K562 (cell line): ENCODE measurements at regions not wholly inside any gene's neighbourhood (a gene's known extent, or its start where the extent isn't known, plus 50 kb on each side); places are given as distances from the start of the nearest gene placed in this dataset.

ENCODE experiments used
- ATAC-seq: fragments of 200-7000 bp; cut with Tn5 transposase; 3 replicates; pipeline ENCODE4 v1.9.1; 2020; ENCODE audit warnings: moderate library complexity
- BruUV-seq: library from RNA; stranded (reverse); fragments of 400-500 nt; replicated peaks from 2 replicates; lab custom pipeline; 2021; lab: Mats Ljungman, UMichigan
- CTCF ChIA-PET: fragments of 300-600 bp; formaldehyde crosslinking; extraction: SDS; loops from one replicate; lab custom pipeline; 2021; ENCODE audit warnings: low intra/inter-chr PET ratio; lab: Yijun Ruan, JAX
- POLR2A ChIA-PET: fragments of 300-600, 350-650 bp; sonication (Branson Sonifier 250); formaldehyde crosslinking; extraction: SDS; loops from one replicate; lab custom pipeline; 2021; ENCODE audit warnings: antibody characterized with exemption, inconsistent platforms; lab: Yijun Ruan, JAX
- DNase-seq, 4 experiments: peaks; one replicate each; pipeline versions ENCODE4 v3.0.0 to v3.0.0-alpha.2; 2011 to 2018; ENCODE audit warnings: low spot score in 3 of 4, mixed read lengths in 3 of 4; ENCODE audit errors: extremely low read depth in 1 of 4
- FAIRE-seq: peaks from 2 replicates; lab custom pipeline; 2011; peaks lifted over from hg19 to GRCh38; lab: Jason Lieb, UNC
- H2AFZ ChIP-seq: 2 replicates; pipeline ENCODE4 v1.6.0; 2011; ENCODE audit warnings: low read depth, low read length, control low read depth, inconsistent platforms
- H3K27ac ChIP-seq: fragments of 200-600 bp; 3 replicates; pipeline ENCODE4 v1.8.0; 2011; ENCODE audit warnings: low read depth, mild to moderate bottlenecking, control low read depth, inconsistent platforms, low read length, moderate library complexity, mixed read lengths; ENCODE audit errors: extremely low read depth
- H3K27me3 ChIP-seq, 2 experiments: fragments of 300-600 bp in 1 of 2; 2 replicates in 1 of 2; 3 replicates in 1 of 2; pipeline versions ENCODE4 v1.6.0 to v1.8.0; 2011; ENCODE audit warnings: inconsistent platforms in 2 of 2, low read length in 2 of 2, mild to moderate bottlenecking in 1 of 2, mixed read lengths in 1 of 2, moderate library complexity in 1 of 2; ENCODE audit not compliant: control insufficient read depth in 2 of 2, insufficient read depth in 2 of 2
- H3K36me3 ChIP-seq: fragments of 300-600 bp; 3 replicates; pipeline ENCODE4 v1.8.0; 2011; ENCODE audit warnings: mild to moderate bottlenecking, low read length, inconsistent platforms; ENCODE audit not compliant: control insufficient read depth, insufficient read depth
- H3K4me1 ChIP-seq, 2 experiments: fragments of 200-600 bp in 1 of 2; replicated peaks in 1 of 2; 2 replicates in 1 of 2; 3 replicates in 1 of 2; pipeline versions ENCODE4 v1.5.1 to v1.8.0; 2011; ENCODE audit warnings: inconsistent platforms in 2 of 2, low read length in 2 of 2, mild to moderate bottlenecking in 1 of 2, mixed read lengths in 1 of 2, moderate library complexity in 1 of 2; ENCODE audit not compliant: control insufficient read depth in 2 of 2, insufficient read depth in 2 of 2
- H3K4me2 ChIP-seq: 2 replicates; pipeline ENCODE4 v1.6.1; 2011; ENCODE audit warnings: low read length, control low read depth, inconsistent platforms, mixed read lengths; ENCODE audit not compliant: insufficient read depth
- H3K4me3 ChIP-seq: fragments of 200-600 bp; sonication (generic), shearing (Covaris generic); 2 replicates; pipeline ENCODE4 v1.5.1; 2016; ENCODE audit warnings: control low read depth, inconsistent platforms
- H3K79me2 ChIP-seq: fragments of 200-600 bp; 3 replicates; pipeline ENCODE4 v1.8.0; 2011; ENCODE audit warnings: low read length, inconsistent platforms; ENCODE audit not compliant: control insufficient read depth, insufficient read depth
- H3K9ac ChIP-seq, 2 experiments: 2 replicates each; pipeline versions ENCODE4 v1.6.0 to v1.6.1; 2011; ENCODE audit warnings: low read depth in 2 of 2, low read length in 2 of 2, control low read depth in 1 of 2, inconsistent platforms in 1 of 2, mild to moderate bottlenecking in 1 of 2, mixed read lengths in 1 of 2; ENCODE audit not compliant: insufficient read depth in 1 of 2
- H3K9me1 ChIP-seq: one replicate; pipeline ENCODE4 v1.6.0; 2011; ENCODE audit warnings: inconsistent platforms, mild to moderate bottlenecking, low read length, moderate library complexity; ENCODE audit not compliant: control insufficient read depth, insufficient read depth
- H3K9me3 ChIP-seq: replicated peaks from 2 replicates; pipeline ENCODE4 v1.5.1; 2011; ENCODE audit warnings: low read depth, low read length, inconsistent platforms; ENCODE audit not compliant: control insufficient read depth, insufficient read depth
- H4K20me1 ChIP-seq: replicated peaks from 2 replicates; pipeline ENCODE4 v1.6.1; 2011; ENCODE audit warnings: low read length, inconsistent platforms, mixed read lengths; ENCODE audit not compliant: control insufficient read depth, insufficient read depth
- C11orf30 ChIP-seq: fragments of 450-650 bp; IDR thresholded peaks from 2 replicates; pipeline ENCODE4 v1.6.1; 2016; ENCODE audit warnings: low read depth, mild to moderate bottlenecking
- EWSR1 ChIP-seq: fragments of 450-650 bp; IDR thresholded peaks from 2 replicates; pipeline ENCODE4 v1.6.1; 2018; ENCODE audit warnings: borderline replicate concordance, mild to moderate bottlenecking, low read depth, moderate library complexity; ENCODE audit not compliant: partially characterized antibody
- GABPB2 ChIP-seq: fragments of 250-450 bp; sonication (Bioruptor Pico); conservative IDR thresholded peaks from 2 replicates; pipeline ENCODE4 v1.5.1; 2021; ENCODE audit warnings: mild to moderate bottlenecking
- GATAD2B ChIP-seq: fragments of 450-650 bp; IDR thresholded peaks from 2 replicates; pipeline ENCODE4 v1.6.1; 2017; ENCODE audit warnings: mild to moderate bottlenecking, borderline replicate concordance
- HLTF ChIP-seq: fragments of 450-650 bp; IDR thresholded peaks from 2 replicates; pipeline ENCODE4 v1.6.1; 2016
- POLR3A ChIP-seq: IDR thresholded peaks from 2 replicates; pipeline ENCODE4 v1.6.1; 2011; ENCODE audit warnings: borderline replicate concordance, mild to moderate bottlenecking, moderate library complexity; ENCODE audit not compliant: insufficient read length, insufficient read depth; ENCODE audit errors: extremely low read depth
- POU5F1 ChIP-seq: fragments of 150-350 bp; IDR thresholded peaks from 2 replicates; pipeline ENCODE4 v1.6.1; 2014; ENCODE audit warnings: borderline replicate concordance, low read length, low read depth, mild to moderate bottlenecking; ENCODE audit not compliant: partially characterized antibody
- RAD51 ChIP-seq: fragments of 450-650 bp; IDR thresholded peaks from 2 replicates; pipeline ENCODE4 v1.7.1; 2016; ENCODE audit warnings: low read depth, mild to moderate bottlenecking, borderline replicate concordance
- RB1 ChIP-seq: fragments of 450-650 bp; IDR thresholded peaks from 2 replicates; pipeline ENCODE4 v1.6.1; 2017; ENCODE audit warnings: low read depth, mild to moderate bottlenecking
- SAFB ChIP-seq: fragments of 200-400 bp; formaldehyde crosslinking; IDR thresholded peaks from 2 replicates; pipeline ENCODE4 v1.6.1; 2017; ENCODE audit warnings: low read depth, low read length, borderline replicate concordance
- SIN3B ChIP-seq: fragments of 450-650 bp; IDR thresholded peaks from 2 replicates; pipeline ENCODE4 v1.6.1; 2017; ENCODE audit warnings: low read depth, mild to moderate bottlenecking, moderate library complexity
- THRAP3 ChIP-seq: fragments of 450-650 bp; IDR thresholded peaks from 2 replicates; pipeline ENCODE4 v1.6.1; 2016; ENCODE audit warnings: mild to moderate bottlenecking, inconsistent platforms, borderline replicate concordance
- ZBTB17 ChIP-seq: fragments of 450-650 bp; formaldehyde crosslinking; IDR thresholded peaks from 2 replicates; pipeline ENCODE4 v1.4.0; 2020; ENCODE audit warnings: mild to moderate bottlenecking
- ZC3H8 ChIP-seq: fragments of 450-650 bp; IDR thresholded peaks from 2 replicates; pipeline ENCODE4 v1.6.1; 2017
- ZEB2 ChIP-seq: fragments of 450-650 bp; IDR thresholded peaks from 2 replicates; pipeline ENCODE4 v1.6.1; 2016
- ZNF133 ChIP-seq: fragments of 250-450 bp; sonication (Bioruptor Pico); IDR thresholded peaks from 2 replicates; pipeline ENCODE4 v1.4.0; 2020; ENCODE audit warnings: mild to moderate bottlenecking
- ZNF140 ChIP-seq: fragments of 250-450 bp; sonication (Bioruptor Pico); IDR thresholded peaks from 2 replicates; pipeline ENCODE4 v1.8.0; 2021; ENCODE audit warnings: moderate library complexity, mild to moderate bottlenecking, inconsistent platforms
- WGBS: fragments of 100-300 bp; shearing (Covaris generic); methylation state at CpG from one replicate; pipeline ENCODE4 v1.1.6; 2016; ENCODE audit warnings: low coverage, mixed read lengths; ENCODE audit not compliant: insufficient coverage; ENCODE audit errors: missing lambda C conversion rate; 5-methylcytosine and 5-hydroxymethylcytosine counted together
- in situ Hi-C: fragments of 300-500 bp; cut with MboI; formaldehyde crosslinking; loops from 4 replicates; pipeline ENCODE4 v1.15.0; 2018; ENCODE audit warnings: inconsistent platforms, mixed read lengths
- intact Hi-C: fragments of 100-400 bp; cut with micrococcal nuclease; formaldehyde crosslinking; loops from 2 replicates; pipeline ENCODE4 v1.14.2; 2022
- TF ChIP-seq, protein P1 (sequence below): fragments of 250-450 bp; sonication (Bioruptor Pico); IDR thresholded peaks from 2 replicates; pipeline ENCODE4 v1.9.0; 2021; ENCODE audit warnings: mild to moderate bottlenecking, inconsistent platforms
- TF ChIP-seq, protein P2 (sequence below): fragments of 450-650 bp; IDR thresholded peaks from 2 replicates; pipeline ENCODE4 v1.6.1; 2017; ENCODE audit warnings: antibody characterized with exemption
- TF ChIP-seq, protein P3 (sequence below), 3 experiments: IDR thresholded peaks in 2 of 3; conservative IDR thresholded peaks in 1 of 3; 2 replicates each; pipeline ENCODE4 v1.5.1; 2011 to 2012; ENCODE audit warnings: low read length in 3 of 3, mild to moderate bottlenecking in 3 of 3, control low read depth in 2 of 3, improper control_type of control experiment in 1 of 3, inconsistent platforms in 1 of 3, low read depth in 1 of 3, mixed read lengths in 1 of 3, moderate library complexity in 1 of 3; ENCODE audit not compliant: insufficient read depth in 2 of 3

DNA sequence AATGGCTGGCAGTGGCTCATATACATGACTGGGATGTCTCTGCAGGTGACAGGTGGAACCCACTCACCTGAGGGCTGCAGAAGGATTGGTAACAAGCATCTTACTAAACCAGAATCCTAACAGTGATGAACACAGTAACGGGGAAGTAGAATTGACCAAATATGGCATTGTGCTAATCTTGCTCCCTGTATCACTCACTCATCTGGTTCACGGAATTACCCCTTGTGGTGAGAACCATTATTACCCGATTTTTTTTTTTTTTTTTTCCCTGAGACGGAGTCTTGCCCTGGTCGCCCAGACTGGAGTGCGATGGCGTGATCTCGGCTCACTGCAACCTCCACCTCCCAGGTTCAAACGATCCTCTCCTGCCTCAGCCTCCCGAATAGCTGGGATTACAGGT, 69.5 kb downstream of the PTPRS start:
- no peak overlapping the region for H3K27ac ChIP-seq
- H4K20me1 ChIP-seq, result peaks cover 3% of the 10 kb centered on the region; the same call in 1 of the 2 replicates
- FAIRE-seq, result peak; percentile 66
- ATAC-seq, result peak; percentile 81
- ChIA-PET CTCF (no interaction called here), POLR2A (no interaction called here)
- H3K36me3 ChIP-seq, result peaks cover 24% of the 10 kb centered on the region; the same call in 2 of the 3 replicates
- TSS peak; percentile 40 for BruUV-seq
- peak in 1 of 4 experiments; percentile 39 for DNase-seq
- H3K4me1 ChIP-seq, result peaks cover 0 to 8% of the 10 kb centered on the region in 2 experiments; a peak in 1 of 5 replicates
- H3K4me2 ChIP-seq, result no peak overlapping the region
- in situ Hi-C loops, result no loop called here
- H3K4me3 ChIP-seq, result no peak overlapping the region
- no peaks in the 10 kb centered on the region for H3K9me1 ChIP-seq
- H3K9me3 ChIP-seq, result no peaks in the 10 kb centered on the region
- no peak overlapping the region for H3K9ac ChIP-seq
- no peaks in the 10 kb centered on the region for H3K27me3 ChIP-seq
- no peaks in the 10 kb centered on the region for H3K79me2 ChIP-seq
- intact Hi-C loops, result no loop called here
- 46% methylated on average over 7 of the region's 10 CpGs for WGBS
- H2AFZ ChIP-seq, result no peak overlapping the region
- no peak for TF ChIP-seq ZC3H8
- TF ChIP-seq RB1, result no peak
- no peak for TF ChIP-seq EWSR1
- TF ChIP-seq C11orf30, result no peak
- TF ChIP-seq, protein P1, sequence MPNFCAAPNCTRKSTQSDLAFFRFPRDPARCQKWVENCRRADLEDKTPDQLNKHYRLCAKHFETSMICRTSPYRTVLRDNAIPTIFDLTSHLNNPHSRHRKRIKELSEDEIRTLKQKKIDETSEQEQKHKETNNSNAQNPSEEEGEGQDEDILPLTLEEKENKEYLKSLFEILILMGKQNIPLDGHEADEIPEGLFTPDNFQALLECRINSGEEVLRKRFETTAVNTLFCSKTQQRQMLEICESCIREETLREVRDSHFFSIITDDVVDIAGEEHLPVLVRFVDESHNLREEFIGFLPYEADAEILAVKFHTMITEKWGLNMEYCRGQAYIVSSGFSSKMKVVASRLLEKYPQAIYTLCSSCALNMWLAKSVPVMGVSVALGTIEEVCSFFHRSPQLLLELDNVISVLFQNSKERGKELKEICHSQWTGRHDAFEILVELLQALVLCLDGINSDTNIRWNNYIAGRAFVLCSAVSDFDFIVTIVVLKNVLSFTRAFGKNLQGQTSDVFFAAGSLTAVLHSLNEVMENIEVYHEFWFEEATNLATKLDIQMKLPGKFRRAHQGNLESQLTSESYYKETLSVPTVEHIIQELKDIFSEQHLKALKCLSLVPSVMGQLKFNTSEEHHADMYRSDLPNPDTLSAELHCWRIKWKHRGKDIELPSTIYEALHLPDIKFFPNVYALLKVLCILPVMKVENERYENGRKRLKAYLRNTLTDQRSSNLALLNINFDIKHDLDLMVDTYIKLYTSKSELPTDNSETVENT (CRISPR knock-in tag), result no peak
- no peak for TF ChIP-seq POU5F1
- TF ChIP-seq GABPB2 (CRISPR knock-in tag), result no peak
- TF ChIP-seq THRAP3, result no peak
- no peak for TF ChIP-seq RAD51
- no peak for TF ChIP-seq SAFB
- no peak for TF ChIP-seq GATAD2B
- TF ChIP-seq, protein P2, sequence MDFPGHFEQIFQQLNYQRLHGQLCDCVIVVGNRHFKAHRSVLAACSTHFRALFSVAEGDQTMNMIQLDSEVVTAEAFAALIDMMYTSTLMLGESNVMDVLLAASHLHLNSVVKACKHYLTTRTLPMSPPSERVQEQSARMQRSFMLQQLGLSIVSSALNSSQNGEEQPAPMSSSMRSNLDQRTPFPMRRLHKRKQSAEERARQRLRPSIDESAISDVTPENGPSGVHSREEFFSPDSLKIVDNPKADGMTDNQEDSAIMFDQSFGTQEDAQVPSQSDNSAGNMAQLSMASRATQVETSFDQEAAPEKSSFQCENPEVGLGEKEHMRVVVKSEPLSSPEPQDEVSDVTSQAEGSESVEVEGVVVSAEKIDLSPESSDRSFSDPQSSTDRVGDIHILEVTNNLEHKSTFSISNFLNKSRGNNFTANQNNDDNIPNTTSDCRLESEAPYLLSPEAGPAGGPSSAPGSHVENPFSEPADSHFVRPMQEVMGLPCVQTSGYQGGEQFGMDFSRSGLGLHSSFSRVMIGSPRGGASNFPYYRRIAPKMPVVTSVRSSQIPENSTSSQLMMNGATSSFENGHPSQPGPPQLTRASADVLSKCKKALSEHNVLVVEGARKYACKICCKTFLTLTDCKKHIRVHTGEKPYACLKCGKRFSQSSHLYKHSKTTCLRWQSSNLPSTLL, result no peak
- TF ChIP-seq ZBTB17 (CRISPR knock-in tag), result no peak
- TF ChIP-seq HLTF, result no peak
- TF ChIP-seq, protein P3, sequence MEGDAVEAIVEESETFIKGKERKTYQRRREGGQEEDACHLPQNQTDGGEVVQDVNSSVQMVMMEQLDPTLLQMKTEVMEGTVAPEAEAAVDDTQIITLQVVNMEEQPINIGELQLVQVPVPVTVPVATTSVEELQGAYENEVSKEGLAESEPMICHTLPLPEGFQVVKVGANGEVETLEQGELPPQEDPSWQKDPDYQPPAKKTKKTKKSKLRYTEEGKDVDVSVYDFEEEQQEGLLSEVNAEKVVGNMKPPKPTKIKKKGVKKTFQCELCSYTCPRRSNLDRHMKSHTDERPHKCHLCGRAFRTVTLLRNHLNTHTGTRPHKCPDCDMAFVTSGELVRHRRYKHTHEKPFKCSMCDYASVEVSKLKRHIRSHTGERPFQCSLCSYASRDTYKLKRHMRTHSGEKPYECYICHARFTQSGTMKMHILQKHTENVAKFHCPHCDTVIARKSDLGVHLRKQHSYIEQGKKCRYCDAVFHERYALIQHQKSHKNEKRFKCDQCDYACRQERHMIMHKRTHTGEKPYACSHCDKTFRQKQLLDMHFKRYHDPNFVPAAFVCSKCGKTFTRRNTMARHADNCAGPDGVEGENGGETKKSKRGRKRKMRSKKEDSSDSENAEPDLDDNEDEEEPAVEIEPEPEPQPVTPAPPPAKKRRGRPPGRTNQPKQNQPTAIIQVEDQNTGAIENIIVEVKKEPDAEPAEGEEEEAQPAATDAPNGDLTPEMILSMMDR (IDR thresholded peaks at IDR 0.05 in 2 of 3, conservative IDR thresholded peaks at IDR 0.05 in 1 of 3; ENCODE audit: insufficient read depth in 2 of 3, low read depth in 1 of 3, low read length in 3 of 3), result peak; percentile 19 to 47 (median 43); a peak in 3 of 6 replicates
- no peak for TF ChIP-seq ZEB2
- no peak for TF ChIP-seq SIN3B
- no peak for TF ChIP-seq POLR3A
- no peak for TF ChIP-seq ZNF133 (CRISPR knock-in tag)
- no peak for TF ChIP-seq ZNF140 (CRISPR knock-in tag)
